ENCODE measurements at regions not wholly inside any gene's neighbourhood (a gene's known extent, or its start where the extent isn't known, plus 50 kb on each side); places are given as distances from the start of the nearest gene placed in this dataset.

DNA sequence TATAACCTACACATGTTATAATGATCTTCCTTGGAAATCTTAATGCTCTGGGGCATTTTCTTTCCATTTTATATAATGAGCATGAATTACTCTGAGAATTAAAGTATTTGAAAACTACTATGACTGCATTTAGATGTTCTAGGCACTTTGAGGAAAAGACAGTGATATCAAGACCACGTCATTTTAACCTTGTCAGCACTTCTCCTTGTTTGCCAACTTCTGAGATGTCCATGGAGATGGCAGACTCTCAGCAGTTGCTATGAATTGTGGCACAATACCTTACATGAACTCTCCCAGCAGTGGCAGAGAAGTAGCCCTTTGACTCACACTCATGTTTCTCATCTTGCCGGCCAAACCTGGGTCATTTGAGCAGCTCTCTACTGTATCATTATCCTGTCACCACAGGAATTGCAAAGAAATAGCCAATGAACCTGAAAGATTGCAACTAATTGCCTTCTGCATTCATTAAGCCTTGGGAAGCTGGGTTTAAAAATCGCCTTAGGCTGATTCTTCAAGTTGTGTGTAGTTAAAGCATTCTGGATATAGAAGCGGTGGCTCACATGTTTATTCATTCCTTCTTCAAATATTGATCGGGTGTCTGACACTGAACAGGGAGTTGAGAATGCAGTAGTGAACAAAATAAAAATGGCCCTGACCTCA is 272.2 kb upstream of the CFAP20DC start:
- DNase-seq: no peak

DNA sequence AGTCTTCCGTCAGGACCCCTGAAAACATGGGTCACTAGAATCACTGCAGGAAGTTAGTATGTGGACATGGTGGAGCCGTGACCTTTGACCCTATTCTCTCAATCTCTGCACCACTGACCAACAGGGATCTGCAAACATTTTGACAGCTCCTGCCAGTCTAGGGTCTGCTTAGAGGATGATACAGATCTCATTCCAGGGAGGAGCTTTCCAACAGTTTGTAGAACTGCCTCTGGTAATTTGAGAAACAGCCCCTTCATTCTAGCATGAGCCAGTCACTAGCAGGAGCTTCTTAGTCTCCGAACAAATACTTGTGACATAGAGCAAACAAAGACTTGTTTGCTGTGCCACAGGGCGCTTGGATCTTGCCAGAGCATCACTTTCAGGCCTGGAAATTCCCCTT is 270.3 kb upstream of the CFAP20DC start:
- no peak for DNase-seq

DNA sequence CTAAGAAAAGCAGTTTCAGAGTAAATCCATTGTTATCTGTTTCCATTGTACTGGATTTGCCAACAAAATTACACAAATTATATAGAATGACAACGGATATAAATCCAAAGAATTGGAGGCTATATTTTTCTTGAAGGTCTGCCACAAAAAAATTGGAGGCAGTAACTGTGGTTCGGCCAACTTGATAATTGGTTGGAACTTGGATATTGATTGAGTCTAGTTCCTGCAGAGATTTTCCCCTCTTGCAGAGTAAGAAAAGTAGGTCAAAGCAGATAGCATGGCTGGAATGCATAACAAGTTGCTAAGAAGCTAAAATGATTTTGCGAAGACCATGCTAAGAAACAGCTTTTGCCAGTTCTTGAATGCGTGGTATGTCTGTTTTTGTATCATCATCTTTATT is 269.6 kb upstream of the CFAP20DC start:
- no peak for DNase-seq

DNA sequence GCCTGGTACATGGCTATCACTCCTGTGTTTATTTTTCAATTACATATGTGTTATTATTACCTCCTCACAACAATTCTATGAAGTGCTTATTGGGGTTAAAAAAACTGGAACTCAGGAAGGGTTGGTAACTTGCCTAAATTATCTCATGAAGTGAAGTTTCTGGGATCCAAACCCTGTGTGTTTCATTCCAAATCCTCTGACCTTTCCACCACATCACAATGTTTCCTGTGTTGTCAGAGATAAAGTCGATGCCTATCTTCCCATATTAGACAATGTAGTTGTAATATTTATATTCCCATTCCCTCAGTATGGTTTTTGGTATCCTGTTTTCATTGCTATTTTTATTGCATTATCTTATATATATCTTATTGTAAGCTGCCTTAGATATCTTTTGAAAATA is 269.1 kb upstream of the CFAP20DC start:
- DNase-seq: no peak

DNA sequence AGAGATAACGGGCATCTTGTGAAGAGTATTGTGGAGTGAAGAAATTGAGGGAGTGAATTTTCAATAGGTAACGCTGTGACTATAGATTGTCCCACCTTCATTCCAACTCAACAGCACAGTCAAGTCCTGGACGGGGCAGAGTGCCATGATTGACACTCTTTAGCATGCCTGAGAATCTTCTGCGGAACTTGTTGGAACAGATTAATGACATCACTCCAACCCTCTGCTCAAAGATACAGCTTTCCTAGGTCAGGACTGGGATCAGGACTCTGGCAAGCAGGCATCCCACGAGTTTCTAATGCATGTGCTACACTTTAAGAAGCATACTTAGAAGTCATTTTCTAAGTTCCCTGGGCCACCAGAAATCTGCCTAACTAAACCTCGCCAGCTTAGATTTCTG is 267.6 kb upstream of the CFAP20DC start:
- DNase-seq: no peak

DNA sequence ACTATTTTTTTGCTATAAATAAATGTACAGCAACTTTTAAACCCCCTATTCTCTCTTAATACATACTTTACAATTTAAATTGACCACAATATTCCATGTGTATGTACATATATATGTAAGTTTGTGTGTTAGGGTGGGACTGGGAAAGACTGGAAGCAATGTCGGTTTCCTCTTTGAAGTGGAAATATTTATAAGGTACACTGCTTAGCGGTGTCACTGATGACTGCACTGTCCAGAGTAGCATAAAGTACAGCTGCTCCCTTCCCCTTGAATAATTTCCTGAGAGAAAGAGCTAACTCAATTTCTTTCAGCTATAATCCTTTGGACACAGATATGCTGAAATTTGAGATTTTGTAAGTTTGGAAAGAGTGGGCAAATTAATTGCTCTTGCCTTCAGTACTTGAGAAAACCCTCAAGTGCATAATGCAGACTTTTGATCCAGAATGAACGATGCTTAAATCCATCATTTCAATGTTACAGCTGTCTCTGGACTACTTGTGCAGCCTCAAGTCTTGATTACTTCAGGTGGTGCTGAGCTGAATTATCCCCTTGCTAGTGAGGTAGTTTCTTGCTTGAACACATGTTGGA is 267.0 kb upstream of the CFAP20DC start:
- DNase-seq: no peak

DNA sequence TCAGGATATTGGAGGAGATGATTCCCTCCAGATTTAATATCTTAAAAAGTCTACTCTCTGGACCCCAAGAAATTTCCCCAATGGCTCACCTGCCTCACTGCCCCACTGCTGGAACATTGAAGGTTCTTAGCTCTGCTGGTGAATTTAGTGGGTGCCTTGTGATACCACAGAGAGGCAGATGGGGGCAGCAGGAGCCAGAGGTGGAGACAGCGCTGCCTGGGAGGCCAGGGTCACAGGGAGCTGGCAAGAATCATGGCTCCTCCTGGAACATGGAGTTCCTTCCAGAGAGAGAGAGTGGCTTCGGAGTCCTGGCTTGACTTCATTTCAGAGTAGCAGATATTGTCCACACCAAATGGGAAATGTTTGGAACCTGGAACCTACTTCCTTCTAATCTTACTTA is 263.5 kb upstream of the CFAP20DC start:
- DNase-seq: no peak

DNA sequence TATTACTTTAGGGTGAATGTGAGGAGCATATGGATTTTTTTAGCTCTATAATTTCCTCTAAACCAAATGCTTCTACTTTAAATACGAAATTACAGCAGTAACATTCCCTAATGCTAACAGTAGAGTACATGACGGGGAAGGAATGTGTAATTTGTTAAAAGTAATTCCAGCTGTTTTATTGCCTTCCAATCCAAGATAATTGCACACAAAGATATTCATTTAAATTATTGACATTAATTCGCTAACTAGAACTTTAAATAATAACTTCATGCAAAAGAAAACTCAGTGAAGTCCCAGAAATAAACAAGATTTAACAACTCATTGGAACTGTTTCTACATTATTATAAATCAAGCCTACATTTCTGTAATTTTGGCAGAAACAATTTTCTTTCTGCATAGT is 261.4 kb upstream of the CFAP20DC start:
- no peak for DNase-seq

DNA sequence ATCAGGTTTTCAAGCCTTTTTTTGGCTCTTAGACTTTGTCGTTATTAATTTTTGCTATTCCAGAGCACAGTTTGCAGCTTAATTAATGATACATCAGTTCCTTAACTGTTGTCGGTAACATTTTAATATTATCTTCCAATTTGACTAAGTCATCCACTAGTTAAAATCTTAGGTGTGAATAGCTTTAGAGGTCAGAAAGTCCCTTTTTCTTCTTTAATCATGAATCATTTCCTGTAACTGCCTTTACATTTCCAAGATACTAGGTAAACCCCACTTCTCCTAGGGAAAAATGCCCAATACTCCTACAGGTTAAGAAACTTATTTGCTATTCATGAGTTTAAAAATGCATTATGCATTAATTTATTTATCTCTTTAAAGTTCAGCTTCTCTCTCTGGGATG is 260.9 kb upstream of the CFAP20DC start:
- DNase-seq: no peak

DNA sequence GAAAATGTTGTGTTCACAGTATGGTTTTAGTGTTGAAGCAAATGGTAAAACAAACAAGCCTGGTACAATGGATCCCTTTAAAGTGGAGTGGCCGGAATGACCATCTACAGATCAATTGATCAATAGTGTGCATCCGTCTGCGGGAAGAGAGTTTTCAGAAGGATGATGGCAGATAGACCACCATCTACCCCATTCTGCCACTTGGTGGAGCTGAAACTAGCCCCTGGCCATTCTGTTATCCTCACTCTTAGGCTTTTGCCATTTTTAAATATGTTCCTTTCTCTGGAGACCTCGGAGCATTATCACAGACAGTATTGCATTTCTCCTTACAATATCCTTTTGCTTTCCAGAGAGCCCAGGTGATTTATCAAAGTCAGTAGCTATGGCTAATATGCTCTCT is 258.9 kb upstream of the CFAP20DC start:
- DNase-seq: no peak

DNA sequence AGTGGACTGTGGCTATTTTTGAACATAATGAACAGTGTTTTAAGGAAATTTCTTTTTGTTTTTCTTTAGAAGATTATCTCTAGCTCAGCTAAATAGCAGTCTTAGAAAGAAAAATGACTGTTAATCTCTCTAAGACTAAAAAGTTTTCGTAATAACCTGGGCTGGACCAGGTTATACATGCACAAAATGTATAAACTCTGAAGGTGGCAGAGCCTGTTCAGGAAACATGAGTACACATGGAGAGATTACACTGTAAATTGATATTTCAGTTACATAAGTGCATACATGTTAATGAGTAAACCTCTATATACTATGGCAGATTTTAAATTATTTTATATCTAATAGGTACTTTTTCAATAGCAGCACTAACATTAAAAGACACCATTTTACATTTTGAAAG is 258.2 kb upstream of the CFAP20DC start:
- no peak for DNase-seq

DNA sequence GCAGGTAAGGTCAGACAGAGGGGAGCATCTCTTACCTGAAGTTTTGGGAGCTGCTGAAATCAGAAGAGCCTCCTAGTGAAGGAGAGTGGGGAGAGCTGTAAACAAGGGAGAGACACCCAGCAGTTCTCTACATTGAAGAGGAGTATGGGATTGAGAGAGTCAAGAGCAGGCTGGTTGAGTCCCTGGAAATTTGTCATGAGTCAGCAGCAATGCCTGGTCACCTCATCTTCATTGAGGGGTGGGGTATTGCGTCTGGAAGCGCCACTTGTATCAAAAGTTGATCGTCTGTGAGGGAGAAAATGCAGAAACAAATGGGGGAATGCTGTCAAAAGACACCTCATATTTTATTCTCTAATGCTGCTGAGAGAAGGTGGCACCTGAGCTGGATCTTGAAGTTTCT is 256.6 kb upstream of the CFAP20DC start:
- no peak for DNase-seq

DNA sequence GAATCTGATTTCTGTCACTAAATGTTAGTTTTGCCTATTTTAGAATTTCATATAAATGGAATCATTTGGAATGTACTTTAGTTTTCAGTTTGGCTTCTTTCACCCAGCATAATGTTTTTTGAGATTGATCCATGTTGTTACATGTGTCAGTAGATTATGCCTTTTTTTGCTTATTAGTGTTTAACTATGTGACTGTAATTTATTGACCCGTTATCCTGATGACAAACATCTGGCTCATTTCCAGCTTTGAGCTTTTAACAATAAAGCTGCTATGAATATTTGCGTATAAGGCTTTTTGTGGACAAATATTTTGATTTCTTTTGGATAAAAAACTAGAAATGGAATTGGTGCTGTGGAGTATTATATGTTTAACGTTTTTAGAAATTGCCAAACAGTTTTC is 254.5 kb upstream of the CFAP20DC start:
- DNase-seq: no peak

DNA sequence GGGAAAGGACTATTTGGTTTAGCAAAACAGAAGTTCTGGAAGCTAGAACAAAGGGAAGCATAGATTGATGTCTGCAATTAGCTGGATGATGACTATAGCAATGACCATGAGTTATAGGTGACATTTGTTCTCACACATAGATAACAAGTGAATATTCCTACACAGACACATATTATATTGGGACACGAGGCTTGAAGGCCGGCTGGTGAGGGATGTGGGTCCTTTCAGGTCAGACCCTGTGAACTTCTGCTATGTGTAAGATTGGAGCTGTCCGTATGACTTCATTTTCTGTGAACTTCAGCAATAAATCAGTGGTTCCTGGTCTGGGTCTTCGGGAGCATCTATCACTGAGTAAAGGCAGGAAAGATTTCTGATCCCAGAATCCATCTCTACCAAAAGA is 253.6 kb upstream of the CFAP20DC start:
- no peak for DNase-seq

DNA sequence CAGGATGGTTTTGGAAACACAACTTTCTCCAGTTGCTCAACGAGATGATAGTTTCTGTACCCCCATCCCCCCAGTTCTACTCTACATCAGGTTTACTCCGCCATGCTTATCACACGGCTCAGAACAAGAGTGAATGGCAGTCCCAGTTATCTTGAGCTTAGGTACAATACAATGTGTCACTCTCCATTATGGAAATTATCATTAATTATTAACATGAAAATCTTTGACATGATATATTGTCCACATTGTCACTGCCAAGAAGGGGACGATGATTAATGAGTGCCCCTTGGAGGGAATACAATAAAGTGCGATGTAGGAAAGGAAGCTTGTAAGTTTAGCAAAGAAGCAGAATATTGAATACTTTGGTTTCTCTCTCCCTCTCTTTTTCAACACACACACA is 252.6 kb upstream of the CFAP20DC start:
- no peak for DNase-seq

DNA sequence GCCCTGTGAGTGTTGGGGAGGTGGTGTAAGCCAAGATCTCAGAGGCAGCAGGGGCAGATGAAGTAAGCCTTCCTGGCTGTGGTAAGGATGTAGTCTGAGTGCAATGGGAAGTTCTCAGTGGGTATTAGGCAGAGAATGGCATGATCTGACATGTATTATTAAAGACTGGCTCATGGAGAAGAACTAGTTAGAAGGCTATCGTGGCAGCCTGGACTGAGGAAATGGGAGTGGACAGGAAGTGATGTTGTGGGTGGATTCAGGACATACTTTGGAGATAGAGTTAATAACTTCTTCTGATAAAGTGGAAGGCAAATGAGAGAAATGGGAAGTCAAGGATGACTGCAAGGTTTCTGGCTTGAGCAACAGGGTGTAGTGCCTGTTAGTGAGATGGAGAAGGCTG is 250.9 kb upstream of the CFAP20DC start:
- no peak for DNase-seq

DNA sequence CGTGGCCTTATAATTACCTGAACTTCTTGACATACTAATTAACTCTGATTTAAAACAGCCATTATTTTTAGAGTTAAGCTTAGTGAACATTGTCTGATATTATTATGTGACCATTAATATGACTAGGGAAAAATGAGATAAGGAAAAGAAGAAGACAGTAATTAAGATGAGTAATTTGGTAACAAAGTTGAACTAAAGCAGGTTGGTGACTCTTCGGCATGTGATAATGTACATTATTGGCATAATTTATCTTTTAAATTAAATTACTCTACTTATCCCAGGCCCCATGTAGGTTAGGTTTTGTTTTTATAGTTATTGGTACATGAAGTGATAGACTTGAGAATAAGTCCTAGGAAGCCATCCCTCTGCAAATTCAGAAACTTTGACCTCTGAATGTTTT is 249.7 kb upstream of the CFAP20DC start:
- no peak for DNase-seq

DNA sequence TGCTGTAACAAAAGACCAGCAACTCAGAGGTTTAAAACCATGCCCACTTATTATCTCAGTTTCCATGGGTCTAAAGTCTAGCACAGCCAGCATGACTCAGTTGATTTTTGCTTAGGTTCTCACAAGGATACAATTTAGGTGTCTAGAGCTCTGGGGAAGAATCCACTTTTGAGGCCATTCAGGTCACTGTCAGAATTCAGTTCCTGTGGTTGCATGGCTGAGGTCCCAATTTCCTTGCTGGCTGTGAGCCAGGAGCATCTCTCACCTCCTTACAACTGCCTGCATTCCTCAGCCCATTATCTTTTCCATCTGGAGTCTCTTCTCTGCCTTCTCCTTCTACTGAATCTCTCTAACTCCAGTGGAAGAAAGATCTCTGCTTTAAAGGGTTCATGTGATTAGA is 240.5 kb upstream of the CFAP20DC start:
- no peak for DNase-seq

DNA sequence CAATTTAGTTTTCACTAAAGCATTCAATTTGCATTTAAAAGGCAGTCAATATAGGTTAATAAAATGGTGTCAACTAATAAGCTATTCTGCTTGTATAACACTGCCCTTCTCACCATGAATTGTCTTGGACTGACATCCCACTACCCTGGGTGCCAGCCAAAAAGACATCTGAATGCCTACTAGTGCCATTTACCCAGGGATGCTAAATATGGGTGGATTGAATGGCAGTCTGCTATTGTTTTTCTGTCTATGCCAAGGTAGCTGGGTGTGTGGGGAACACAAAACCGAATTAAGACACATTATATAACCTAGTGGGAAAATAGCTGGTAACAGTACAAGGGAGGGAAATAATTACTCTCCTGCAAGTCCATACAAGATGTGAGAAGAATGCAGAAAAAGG is 240.0 kb upstream of the CFAP20DC start:
- DNase-seq: no peak

DNA sequence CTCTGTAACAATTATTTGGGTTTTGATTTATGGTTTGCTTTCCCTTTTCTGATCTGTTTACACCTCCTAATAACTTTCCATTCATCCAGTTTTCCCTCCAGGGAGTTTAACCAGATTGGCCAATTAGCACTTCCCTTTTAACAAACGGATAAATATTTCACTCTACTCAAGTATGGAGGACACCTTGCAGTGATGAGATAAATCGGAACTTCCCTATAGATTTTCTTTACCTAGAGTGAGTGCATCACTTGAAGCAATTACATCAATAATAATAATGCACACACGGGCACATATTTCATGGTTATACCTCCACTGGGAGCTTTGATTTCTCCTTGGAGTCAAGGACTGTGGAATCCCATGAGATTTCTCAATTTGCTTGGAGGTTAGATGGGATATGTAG is 239.1 kb upstream of the CFAP20DC start:
- no peak for DNase-seq

DNA sequence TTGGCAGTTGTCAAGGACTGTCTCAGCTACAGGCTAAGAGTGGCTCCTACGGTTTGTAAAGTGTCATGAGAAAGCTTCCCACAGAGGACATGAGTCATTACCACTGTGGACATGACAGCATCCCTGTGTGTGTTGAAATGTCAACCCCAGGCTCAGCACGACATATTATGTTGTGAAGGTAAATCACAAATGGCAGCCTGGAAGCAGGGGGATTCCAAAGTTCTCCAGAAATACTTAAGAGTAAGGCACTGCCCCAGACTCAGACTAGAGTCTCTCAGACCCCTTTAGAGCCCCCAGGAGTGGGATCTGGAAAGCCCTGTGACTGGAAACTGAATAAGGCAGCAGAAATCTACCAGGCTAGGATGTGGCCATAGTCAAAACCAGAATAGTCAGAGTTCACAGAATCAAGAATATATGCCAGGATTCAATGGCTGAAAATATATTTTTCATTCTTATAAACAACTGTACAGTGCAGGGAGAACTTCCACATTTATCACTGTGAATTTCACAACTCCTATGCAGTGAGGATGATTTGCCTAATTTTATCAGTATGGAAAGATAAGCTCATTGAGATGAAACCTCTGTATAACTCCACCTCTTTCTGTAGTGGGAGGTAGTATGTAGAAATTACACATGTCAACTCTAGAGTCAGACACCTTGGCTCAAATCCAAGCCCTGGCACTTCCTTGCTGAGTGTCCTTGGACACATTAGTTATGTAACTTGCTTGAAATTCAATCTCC is 237.1 kb upstream of the CFAP20DC start:
- DNase-seq: no peak

DNA sequence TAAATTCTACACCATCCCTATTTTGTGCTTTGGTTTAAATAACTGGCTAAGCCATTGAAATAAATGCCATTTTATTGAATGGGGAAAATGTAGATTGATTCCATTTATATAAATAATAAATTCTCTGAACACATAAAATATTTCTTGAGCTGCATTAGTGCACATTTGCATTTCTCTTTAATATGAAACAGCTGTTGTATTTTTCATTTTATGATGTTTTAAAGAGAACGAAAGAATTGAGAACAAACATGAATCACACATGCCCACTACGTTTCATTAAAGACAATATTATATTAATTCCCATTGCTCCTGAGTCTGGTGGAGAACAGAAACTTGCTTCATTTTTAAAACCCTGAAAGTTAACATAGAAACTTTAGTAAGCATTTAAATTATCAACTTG is 235.7 kb upstream of the CFAP20DC start:
- DNase-seq: no peak

DNA sequence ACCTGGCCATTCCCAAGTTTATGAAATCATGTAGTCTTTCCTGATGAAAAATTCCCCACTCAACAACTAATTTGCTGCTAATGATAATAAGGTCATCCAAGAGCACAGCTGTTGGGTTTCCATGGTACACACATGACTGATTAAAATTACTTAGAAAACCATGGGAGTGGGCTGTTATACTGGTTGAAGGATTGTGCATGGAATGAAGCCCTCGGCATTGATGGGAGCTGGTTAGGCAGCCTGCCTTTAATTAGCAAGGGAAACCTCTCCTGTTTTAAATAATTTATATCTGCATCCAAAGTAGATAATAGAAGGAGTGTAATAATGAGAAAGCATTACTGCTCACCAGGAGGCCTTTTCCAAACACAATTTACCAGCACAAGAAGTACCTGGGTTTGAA is 235.1 kb upstream of the CFAP20DC start:
- DNase-seq: no peak

DNA sequence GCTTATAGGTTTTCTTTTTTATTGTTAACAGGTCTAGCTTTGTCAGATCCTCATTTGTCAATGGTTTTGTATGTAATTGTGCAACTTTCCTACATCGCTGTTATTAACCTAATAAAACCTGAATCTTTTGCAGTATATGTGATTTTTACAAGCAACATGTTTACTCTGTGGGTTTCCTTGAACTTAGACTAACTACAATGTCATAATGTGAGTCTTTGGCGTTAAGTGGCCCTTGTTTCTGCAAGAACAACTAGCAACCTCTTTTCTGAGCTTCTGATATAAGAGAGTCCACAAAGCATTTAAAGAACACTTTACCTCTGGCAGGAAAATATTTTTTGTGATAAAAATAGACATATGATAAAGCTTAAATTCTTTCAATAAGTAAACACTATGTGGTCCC is 230.3 kb upstream of the CFAP20DC start:
- no peak for DNase-seq

DNA sequence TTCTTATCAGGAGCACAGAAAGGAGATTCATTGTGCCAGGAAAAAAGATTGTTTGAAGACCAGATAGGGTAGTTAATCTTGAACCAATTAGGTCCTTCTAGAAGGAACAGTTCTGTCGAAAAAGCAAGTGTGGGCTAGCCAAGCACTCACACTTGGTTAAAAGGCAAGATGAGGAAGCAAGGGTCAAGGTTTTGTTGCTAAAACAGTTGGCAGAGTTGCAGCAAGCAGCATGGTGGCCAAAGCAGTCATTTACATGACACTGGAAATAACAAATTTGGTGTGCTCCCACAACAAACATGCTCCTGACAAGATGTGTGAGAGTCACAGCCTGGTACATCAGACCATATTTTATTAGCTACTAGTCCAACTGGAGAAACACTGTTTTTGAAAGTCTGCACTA is 228.0 kb upstream of the CFAP20DC start:
- DNase-seq: no peak
